Aorta (tissue), 5 donors: ENCODE measurements at regions not wholly inside any gene's neighbourhood (a gene's known extent, or its start where the extent isn't known, plus 50 kb on each side); places are given as distances from the start of the nearest gene placed in this dataset.
"Not testable (repeated sequence)": the region's sequence is repeated elsewhere in the genome, so short reads cannot be mapped to it uniquely, and the experiment has no call there.

Experiments
- ATAC-seq: fragments of 200-7000 bp; cut with Tn5 transposase; one replicate; pipeline ENCODE4 v1.9.1; 2022; ENCODE audit warnings: moderate library complexity; ENCODE audit not compliant: low FRiP score
- DNase-seq, 2 donors: peaks; one replicate each; pipeline ENCODE4 v3.0.0-alpha.2; 2020
- H3K27ac ChIP-seq, 2 donors: one replicate each; pipeline ENCODE4 v1.5.1; 2013; ENCODE audit warnings: low read length in 2 of 2, mild to moderate bottlenecking in 2 of 2, moderate library complexity in 2 of 2, control low read depth in 1 of 2, inconsistent platforms in 1 of 2, low read depth in 1 of 2
- H3K27me3 ChIP-seq, 2 donors: one replicate each; pipeline ENCODE4 v1.6.1; 2013; ENCODE audit warnings: control low read depth in 1 of 2, low read length in 1 of 2, mild to moderate bottlenecking in 1 of 2, moderate library complexity in 1 of 2; ENCODE audit not compliant: insufficient read depth in 2 of 2, control insufficient read depth in 1 of 2
- H3K36me3 ChIP-seq, 2 donors: one replicate each; pipeline ENCODE4 v1.6.1; 2013; ENCODE audit warnings: control low read depth in 1 of 2, low read length in 1 of 2, mild to moderate bottlenecking in 1 of 2; ENCODE audit not compliant: insufficient read depth in 2 of 2, control insufficient read depth in 1 of 2
- H3K4me1 ChIP-seq, 2 donors: one replicate each; pipeline ENCODE4 v1.6.1; 2013; ENCODE audit warnings: low read length in 2 of 2, control low read depth in 1 of 2, mild to moderate bottlenecking in 1 of 2, moderate library complexity in 1 of 2; ENCODE audit not compliant: insufficient read depth in 2 of 2, control insufficient read depth in 1 of 2
- H3K4me3 ChIP-seq, 2 donors: one replicate each; pipeline ENCODE4 v1.5.1; 2013; ENCODE audit warnings: low read length in 2 of 2, control low read depth in 1 of 2, mild to moderate bottlenecking in 1 of 2
- H3K9me3 ChIP-seq: one replicate; pipeline ENCODE4 v1.6.1; 2013; ENCODE audit warnings: mild to moderate bottlenecking, low read length; ENCODE audit not compliant: control insufficient read depth
- WGBS, 2 donors: extraction: QIAGEN DNeasy Blood & Tissue Kit; methylation state at CpG; one replicate each; pipeline ENCODE4 v1.1.7; 2013; 5-methylcytosine and 5-hydroxymethylcytosine counted together
- intact Hi-C, 2 donors: fragments of 100-400 bp; cut with DNase I; formaldehyde crosslinking; loops; one replicate each; pipeline versions ENCODE4 v1.14.2 to v1.15.0; 2022
- donor health status: healthy with polysubstance abuse.
- donor health status: Bipolar disorder and iron deficiency.
- donor health status: DM: no; HTN: no; CAD: no.
- donor health status: DM: no; HTN: no; CAD: no.
- donor health status: DM: yes; HTN: yes; CAD: no.

DNA sequence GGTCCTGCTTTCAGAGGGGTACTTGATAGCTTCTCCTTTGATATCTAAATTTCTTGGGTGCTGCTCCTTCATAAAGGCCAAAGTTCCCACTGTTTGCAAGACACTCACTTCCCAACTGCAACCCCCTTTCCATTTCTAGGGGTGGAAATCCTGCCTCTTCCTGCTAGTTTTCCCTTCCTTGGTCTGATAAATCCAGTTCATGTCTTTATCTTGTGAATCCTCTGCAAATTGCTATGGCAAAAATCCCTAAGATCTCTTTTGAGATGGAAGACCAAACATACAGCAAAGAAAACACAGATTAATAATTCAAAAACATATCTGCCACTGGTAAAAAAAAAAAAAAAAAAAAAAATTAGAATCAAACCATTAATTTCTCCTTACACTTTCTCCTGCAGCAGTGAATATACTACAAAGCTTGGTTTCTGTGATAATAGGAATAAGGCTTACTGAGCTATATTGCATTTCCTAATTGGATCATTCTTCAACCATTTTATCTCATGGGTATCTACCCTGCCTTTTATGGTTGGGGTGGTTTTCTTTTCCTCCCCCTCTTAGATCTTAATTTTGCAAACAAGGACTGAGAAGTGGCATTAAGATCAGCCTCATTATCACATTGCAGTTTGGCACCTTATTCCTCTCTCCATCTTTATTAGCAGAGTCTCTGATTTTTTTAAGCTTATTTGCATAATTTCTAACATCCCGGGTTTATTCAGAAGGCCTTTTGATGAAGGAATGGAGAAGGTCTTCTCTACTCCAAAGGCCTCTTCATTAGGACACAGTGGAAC lies 439.1 kb downstream of the XYLT1 start:
- Histone ChIP-seq H3K27me3 (no peaks in the 10 kb centered on the region), H3K9me3 (peaks cover 4% of the 10 kb centered on the region), H3K27ac (no peak overlapping the region), H3K36me3 (no peaks in the 10 kb centered on the region), H3K4me1 (no peaks in the 10 kb centered on the region), H3K4me3 (no peak overlapping the region)
- ATAC-seq = no peak
- DNase-seq = no peak
- intact Hi-C loops = no loop called here
- WGBS, 2 donors = 77 to 82% methylated on average over 1 of the region's 1 CpG

GRCh38 chr16:17032332-17032731 lies 438.4 kb downstream of the XYLT1 start:
- H3K27me3 ChIP-seq = no peaks in the 10 kb centered on the region
- H3K4me3 ChIP-seq = no peak overlapping the region
- no peaks in the 10 kb centered on the region for H3K4me1 ChIP-seq
- no peak for DNase-seq
- no peak for ATAC-seq
- WGBS, 2 donors = 77 to 80% methylated on average over 6 of the region's 6 CpGs
- H3K36me3 ChIP-seq = no peaks in the 10 kb centered on the region
- intact Hi-C loops = no loop called here
- H3K9me3 ChIP-seq = peaks cover 4% of the 10 kb centered on the region
- no peak overlapping the region for H3K27ac ChIP-seq

- H3K4me3 ChIP-seq = no peak overlapping the region
- H3K9me3 ChIP-seq = peaks cover 4% of the 10 kb centered on the region
- intact Hi-C loops = no loop called here
- 65 to 69% methylated on average over 1 of the region's 1 CpG for WGBS, 2 donors
- DNase-seq = no peak
- ATAC-seq = no peak
- no peaks in the 10 kb centered on the region for H3K27me3 ChIP-seq
- H3K4me1 ChIP-seq = no peaks in the 10 kb centered on the region
- H3K36me3 ChIP-seq = no peaks in the 10 kb centered on the region
- H3K27ac ChIP-seq = no peak overlapping the region
Measured at GRCh38 chr16:17034477-17035252, 436.1 kb downstream of the XYLT1 start.

GRCh38 chr16:17037499-17037898 lies 433.3 kb downstream of the XYLT1 start:
- Histone ChIP-seq H3K36me3 (no peaks in the 10 kb centered on the region), H3K27ac (no peak overlapping the region), H3K4me1 (no peaks in the 10 kb centered on the region), H3K9me3 (peaks cover 4% of the 10 kb centered on the region), H3K27me3 (no peaks in the 10 kb centered on the region), H3K4me3 (no peak overlapping the region)
- ATAC-seq = no peak
- WGBS, 2 donors = 59 to 61% methylated on average over 5 of the region's 5 CpGs
- DNase-seq = no peak
- intact Hi-C loops = no loop called here

GRCh38 chr16:17038415-17038814 lies 432.3 kb downstream of the XYLT1 start:
- Histone ChIP-seq H3K9me3 (peaks cover 4% of the 10 kb centered on the region), H3K4me1 (no peaks in the 10 kb centered on the region), H3K4me3 (no peak overlapping the region), H3K36me3 (no peaks in the 10 kb centered on the region), H3K27ac (no peak overlapping the region), H3K27me3 (no peaks in the 10 kb centered on the region)
- ATAC-seq (no peak), DNase-seq (no peak)
- 58 to 62% methylated on average over 5 of the region's 5 CpGs for WGBS, 2 donors
- intact Hi-C loops = no loop called here

- H3K27ac ChIP-seq, DNase-seq, H3K4me3 ChIP-seq, H3K36me3 ChIP-seq, ATAC-seq, H3K9me3 ChIP-seq, intact Hi-C loops, H3K4me1 ChIP-seq, H3K27me3 ChIP-seq: not testable (repeated sequence)
- WGBS, 2 donors = 79 to 92% methylated on average over 2 of the region's 2 CpGs
Measured at GRCh38 chr16:17049109-17049508, 421.7 kb downstream of the XYLT1 start.

DNA sequence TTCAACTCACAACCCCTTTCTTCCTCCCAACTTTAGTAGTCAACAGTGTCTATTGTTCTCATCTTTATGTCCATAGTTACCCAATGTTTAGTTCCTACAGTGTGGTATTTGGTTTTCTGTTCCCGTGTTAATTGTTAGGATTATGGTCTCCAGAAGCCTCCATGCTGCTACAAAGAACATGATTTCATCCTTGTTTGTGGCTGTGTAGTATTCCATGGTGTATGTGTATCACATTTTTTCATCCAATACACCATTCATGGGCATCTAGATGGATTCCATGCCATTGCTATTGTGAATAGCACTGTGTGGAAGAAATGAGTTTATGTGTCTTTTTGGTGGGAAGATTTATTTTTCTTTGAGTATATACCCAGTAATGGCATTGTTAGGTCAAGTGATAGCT lies 420.3 kb downstream of the XYLT1 start:
- Histone ChIP-seq H3K4me1 (no peaks in the 10 kb centered on the region), H3K36me3 (no peaks in the 10 kb centered on the region), H3K9me3 (peaks cover 3% of the 10 kb centered on the region), H3K4me3 (no peak overlapping the region), H3K27me3 (no peaks in the 10 kb centered on the region), H3K27ac (no peak overlapping the region)
- 80 to 83% methylated on average over 1 of the region's 1 CpG for WGBS, 2 donors
- DNase-seq (no peak), ATAC-seq (no peak)
- intact Hi-C loops = no loop called here
